H9 (cell line): ENCODE measurements at regions not wholly inside any gene's neighbourhood (a gene's known extent, or its start where the extent isn't known, plus 50 kb on each side); places are given as distances from the start of the nearest gene placed in this dataset.

ENCODE experiments used
- DNase-seq: peaks from one replicate; pipeline ENCODE4 v3.0.0-alpha.2; 2017
- H2AFZ ChIP-seq: one replicate; pipeline ENCODE4 v1.6.1; 2013; ENCODE audit warnings: mild to moderate bottlenecking, low read length, control low read depth, moderate library complexity
- H2AK5ac ChIP-seq: 2 replicates; pipeline ENCODE4 v1.6.1; 2013; ENCODE audit warnings: low read length, control low read depth, mixed read lengths; ENCODE audit not compliant: insufficient read length
- H2BK120ac ChIP-seq: one replicate; pipeline ENCODE4 v1.6.1; 2013; ENCODE audit warnings: low read depth, mild to moderate bottlenecking, low read length, control low read depth, inconsistent platforms; ENCODE audit not compliant: poor library complexity, severe bottlenecking
- H2BK12ac ChIP-seq: 2 replicates; pipeline ENCODE4 v1.6.1; 2013; ENCODE audit warnings: low read length, control low read depth, mixed read lengths, low read depth; ENCODE audit not compliant: insufficient read length
- H2BK15ac ChIP-seq: 2 replicates; pipeline ENCODE4 v1.6.1; 2013; ENCODE audit warnings: low read depth, low read length, control low read depth
- H2BK20ac ChIP-seq: one replicate; pipeline ENCODE4 v1.6.1; 2013; ENCODE audit warnings: low read depth, mild to moderate bottlenecking, low read length, control low read depth, inconsistent platforms; ENCODE audit not compliant: poor library complexity, severe bottlenecking
- H2BK5ac ChIP-seq: 2 replicates; pipeline ENCODE4 v1.6.1; 2013; ENCODE audit warnings: low read length, control low read depth, mixed read lengths; ENCODE audit not compliant: insufficient read length
- H3K14ac ChIP-seq: 2 replicates; pipeline ENCODE4 v1.6.1; 2013; ENCODE audit warnings: low read length, control low read depth; ENCODE audit not compliant: insufficient read depth
- H3K18ac ChIP-seq: 2 replicates; pipeline ENCODE4 v1.6.1; 2013; ENCODE audit warnings: low read depth, mild to moderate bottlenecking, mixed read lengths, low read length, control low read depth; ENCODE audit not compliant: insufficient read length
- H3K23ac ChIP-seq: 2 replicates; pipeline ENCODE4 v1.6.1; 2013; ENCODE audit warnings: low read length, control low read depth, mixed read lengths, low read depth; ENCODE audit not compliant: insufficient read length
- H3K23me2 ChIP-seq: 2 replicates; pipeline ENCODE4 v1.6.1; 2013; ENCODE audit warnings: low read depth, mild to moderate bottlenecking, mixed read lengths, low read length, control low read depth; ENCODE audit not compliant: insufficient read length, poor library complexity, severe bottlenecking
- H3K27ac ChIP-seq: 2 replicates; pipeline ENCODE4 v1.5.1; 2013; ENCODE audit warnings: low read length, control low read depth, mixed read lengths, low read depth; ENCODE audit not compliant: insufficient read length
- H3K27me3 ChIP-seq: 2 replicates; pipeline ENCODE4 v1.6.1; 2013; ENCODE audit warnings: low read length, control low read depth, inconsistent platforms; ENCODE audit not compliant: insufficient read depth
- H3K4ac ChIP-seq: 2 replicates; pipeline ENCODE4 v1.6.1; 2013; ENCODE audit warnings: low read depth, mild to moderate bottlenecking, control low read depth, inconsistent platforms, low read length, moderate library complexity
- H3K4me1 ChIP-seq: 2 replicates; pipeline ENCODE4 v1.6.1; 2013; ENCODE audit warnings: low read length, control low read depth, inconsistent platforms; ENCODE audit not compliant: insufficient read depth
- H3K4me2 ChIP-seq: 2 replicates; pipeline ENCODE4 v1.6.1; 2013; ENCODE audit warnings: low read length, control low read depth, mixed read lengths; ENCODE audit not compliant: insufficient read length, insufficient read depth
- H3K56ac ChIP-seq: 2 replicates; pipeline ENCODE4 v1.6.1; 2013; ENCODE audit warnings: low read depth, mild to moderate bottlenecking, mixed read lengths, low read length, control low read depth; ENCODE audit not compliant: insufficient read length
- H3K79me1 ChIP-seq: 2 replicates; pipeline ENCODE4 v1.6.1; 2013; ENCODE audit warnings: low read depth, mild to moderate bottlenecking, moderate library complexity, low read length, control low read depth, inconsistent platforms; ENCODE audit not compliant: insufficient read depth, poor library complexity, severe bottlenecking
- H3K79me2 ChIP-seq: 2 replicates; pipeline ENCODE4 v1.6.1; 2013; ENCODE audit warnings: low read length, control low read depth, inconsistent platforms; ENCODE audit not compliant: insufficient read depth
- H3K9ac ChIP-seq: 2 replicates; pipeline ENCODE4 v1.6.1; 2013; ENCODE audit warnings: low read length, control low read depth, mixed read lengths; ENCODE audit not compliant: insufficient read length; ENCODE audit errors: extremely low read depth
- H3K9me3 ChIP-seq: one replicate; pipeline ENCODE4 v1.6.1; 2013; ENCODE audit warnings: low read depth, low read length, inconsistent platforms; ENCODE audit not compliant: control insufficient read depth
- H3T11ph ChIP-seq: one replicate; pipeline ENCODE4 v1.6.1; 2013; ENCODE audit warnings: mild to moderate bottlenecking, low read length, control low read depth, inconsistent platforms
- H4K20me1 ChIP-seq: one replicate; pipeline ENCODE4 v1.6.1; 2013; ENCODE audit not compliant: control insufficient read depth, insufficient read length, insufficient read depth
- H4K5ac ChIP-seq: 2 replicates; pipeline ENCODE4 v1.6.1; 2013; ENCODE audit warnings: low read depth, mild to moderate bottlenecking, mixed read lengths, low read length, control low read depth; ENCODE audit not compliant: insufficient read length
- H4K8ac ChIP-seq: replicated peaks from 2 replicates; pipeline ENCODE4 v1.6.1; 2013; ENCODE audit warnings: low read length, control low read depth, mixed read lengths, low read depth; ENCODE audit not compliant: insufficient read length
- H4K91ac ChIP-seq: 2 replicates; pipeline ENCODE4 v1.6.1; 2013; ENCODE audit warnings: low read depth, mild to moderate bottlenecking, moderate library complexity, mixed read lengths, low read length, control low read depth; ENCODE audit not compliant: insufficient read length
- H3K27ac Mint-ChIP-seq, 3 experiments: 2 replicates in 2 of 3; 3 replicates in 1 of 3; pipeline ENCODE4 v1.8.0; 2020 to 2021; ENCODE audit warnings: mixed read lengths in 3 of 3, mild to moderate bottlenecking in 1 of 3, moderate library complexity in 1 of 3
- H3K27me3 Mint-ChIP-seq: 2 replicates; pipeline ENCODE4 v1.8.0; 2021; ENCODE audit warnings: low read depth, mild to moderate bottlenecking, moderate library complexity, mixed read lengths
- H3K36me3 Mint-ChIP-seq, 3 experiments: 2 replicates in 2 of 3; 3 replicates in 1 of 3; pipeline ENCODE4 v1.8.0; 2020 to 2021; ENCODE audit warnings: low read depth in 3 of 3, mixed read lengths in 3 of 3; ENCODE audit not compliant: insufficient read depth in 1 of 3
- H3K4me1 Mint-ChIP-seq, 2 experiments: 2 replicates each; pipeline ENCODE4 v1.8.0; 2020; ENCODE audit warnings: mixed read lengths in 2 of 2
- H3K4me3 Mint-ChIP-seq, 2 experiments: 2 replicates in 1 of 2; 3 replicates in 1 of 2; pipeline ENCODE4 v1.8.0; 2020 to 2021; ENCODE audit warnings: mild to moderate bottlenecking in 2 of 2, mixed read lengths in 2 of 2, moderate library complexity in 1 of 2
- H3K9me3 Mint-ChIP-seq, 2 experiments: 2 replicates in 1 of 2; 3 replicates in 1 of 2; pipeline ENCODE4 v1.8.0; 2020; ENCODE audit warnings: mild to moderate bottlenecking in 2 of 2, mixed read lengths in 2 of 2, moderate library complexity in 1 of 2
- WGBS: extraction: QIAGEN DNeasy Blood & Tissue Kit; methylation state at CpG from one replicate; pipeline ENCODE4 v1.1.7; 2013; ENCODE audit warnings: missing lambda C conversion rate, low lambda C conversion rate, mixed read lengths; ENCODE audit not compliant: insufficient read length; ENCODE audit errors: extremely low coverage; 5-methylcytosine and 5-hydroxymethylcytosine counted together
- TF ChIP-seq, protein P1 (sequence below): fragments of 200-600 bp; sonication (generic); conservative IDR thresholded peaks from 3 replicates; pipeline ENCODE4 v1.8.0; 2021; ENCODE audit warnings: antibody characterized with exemption, mild to moderate bottlenecking

DNA sequence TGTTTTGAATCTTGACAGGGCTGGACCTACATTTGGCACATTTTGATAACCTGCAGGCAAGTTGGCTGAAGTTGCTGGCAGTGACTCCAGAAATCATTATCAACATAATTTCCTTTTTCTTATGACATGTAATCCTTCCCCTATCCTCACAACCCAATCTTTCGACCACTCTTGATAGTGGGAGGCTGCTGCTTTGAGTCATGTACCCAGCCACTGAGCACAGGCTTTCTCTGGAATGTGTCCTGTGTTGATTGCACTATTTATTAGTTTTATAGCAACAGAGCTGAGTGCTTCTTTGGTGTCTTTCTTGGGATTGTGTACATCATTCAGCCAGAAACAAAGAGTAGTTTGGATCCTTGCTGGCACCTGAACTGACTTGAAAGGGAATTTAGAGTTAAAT is 183.1 kb upstream of the LEF1 start:
- H3K79me1 ChIP-seq = no peaks in the 10 kb centered on the region
- H3K9me3 Mint-ChIP-seq = no peaks in the 10 kb centered on the region
- H4K5ac ChIP-seq = no peak overlapping the region
- no peak overlapping the region for H3K9ac ChIP-seq
- H3K36me3 Mint-ChIP-seq = no peaks in the 10 kb centered on the region
- H2BK120ac ChIP-seq = no peak overlapping the region
- no peak overlapping the region for H3K4me2 ChIP-seq
- H2BK15ac ChIP-seq = no peak overlapping the region
- H3K23me2 ChIP-seq = no peaks in the 10 kb centered on the region
- H3K14ac ChIP-seq = no peak overlapping the region
- no peaks in the 10 kb centered on the region for H3K4me1 Mint-ChIP-seq
- TF ChIP-seq, protein P1, sequence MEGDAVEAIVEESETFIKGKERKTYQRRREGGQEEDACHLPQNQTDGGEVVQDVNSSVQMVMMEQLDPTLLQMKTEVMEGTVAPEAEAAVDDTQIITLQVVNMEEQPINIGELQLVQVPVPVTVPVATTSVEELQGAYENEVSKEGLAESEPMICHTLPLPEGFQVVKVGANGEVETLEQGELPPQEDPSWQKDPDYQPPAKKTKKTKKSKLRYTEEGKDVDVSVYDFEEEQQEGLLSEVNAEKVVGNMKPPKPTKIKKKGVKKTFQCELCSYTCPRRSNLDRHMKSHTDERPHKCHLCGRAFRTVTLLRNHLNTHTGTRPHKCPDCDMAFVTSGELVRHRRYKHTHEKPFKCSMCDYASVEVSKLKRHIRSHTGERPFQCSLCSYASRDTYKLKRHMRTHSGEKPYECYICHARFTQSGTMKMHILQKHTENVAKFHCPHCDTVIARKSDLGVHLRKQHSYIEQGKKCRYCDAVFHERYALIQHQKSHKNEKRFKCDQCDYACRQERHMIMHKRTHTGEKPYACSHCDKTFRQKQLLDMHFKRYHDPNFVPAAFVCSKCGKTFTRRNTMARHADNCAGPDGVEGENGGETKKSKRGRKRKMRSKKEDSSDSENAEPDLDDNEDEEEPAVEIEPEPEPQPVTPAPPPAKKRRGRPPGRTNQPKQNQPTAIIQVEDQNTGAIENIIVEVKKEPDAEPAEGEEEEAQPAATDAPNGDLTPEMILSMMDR = no peak
- H2BK5ac ChIP-seq = no peak overlapping the region
- no peak overlapping the region for H3K56ac ChIP-seq
- no peaks in the 10 kb centered on the region for H3K27me3 ChIP-seq
- H4K8ac ChIP-seq = no peak overlapping the region
- no peak overlapping the region for H2BK20ac ChIP-seq
- no CpG with 5 or more reads among the region's 1 CpG for WGBS
- H3T11ph ChIP-seq = no peak overlapping the region
- H3K27ac ChIP-seq = no peak overlapping the region
- no peaks in the 10 kb centered on the region for H3K9me3 ChIP-seq
- H2AK5ac ChIP-seq = no peak overlapping the region
- no peak overlapping the region for H3K23ac ChIP-seq
- no peak overlapping the region for H3K4ac ChIP-seq
- no peak overlapping the region for H2AFZ ChIP-seq
- H4K91ac ChIP-seq = no peak overlapping the region
- no peak overlapping the region for H3K18ac ChIP-seq
- no peaks in the 10 kb centered on the region for H3K4me1 ChIP-seq
- H3K4me3 Mint-ChIP-seq = no peak overlapping the region
- H3K27me3 Mint-ChIP-seq = no peaks in the 10 kb centered on the region; the same call in 1 of the 2 replicates
- no peak for DNase-seq
- no peaks in the 10 kb centered on the region for H4K20me1 ChIP-seq
- no peak overlapping the region for H2BK12ac ChIP-seq
- no peak overlapping the region for H3K27ac Mint-ChIP-seq
- H3K79me2 ChIP-seq = no peaks in the 10 kb centered on the region
